ENCODE measurements at regions not wholly inside any gene's neighbourhood (a gene's known extent, or its start where the extent isn't known, plus 50 kb on each side); places are given as distances from the start of the nearest gene placed in this dataset.

DNA sequence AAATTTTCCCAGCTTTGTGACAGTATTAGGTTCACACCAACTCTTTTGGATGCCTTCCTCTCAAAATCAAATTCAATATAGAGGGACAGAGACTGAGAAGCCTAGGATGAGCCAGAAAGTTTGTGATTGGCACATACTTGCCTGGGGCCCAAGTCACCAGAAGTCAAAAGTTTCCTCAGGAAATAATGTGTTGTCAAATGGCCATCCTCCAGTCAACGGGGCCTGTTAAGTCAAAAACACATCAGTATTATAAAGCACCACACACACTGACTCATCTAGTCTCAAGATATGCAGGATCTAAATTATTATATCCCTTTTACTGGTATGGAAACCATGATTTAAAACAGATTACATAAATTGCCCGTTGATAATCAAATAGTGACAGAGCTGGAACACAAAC, 158.1 kb downstream of the AHR start:
- TF ChIP-seq CTCF (IDR thresholded peaks at IDR 0.05; ENCODE audit: low read depth, low read length): no peak
- no peak for TF ChIP-seq EZH2phosphoT487 (IDR thresholded peaks at IDR 0.05; ENCODE audit: low read depth)
